SK-N-MC (cell line): ENCODE measurements at regions not wholly inside any gene's neighbourhood (a gene's known extent, or its start where the extent isn't known, plus 50 kb on each side); places are given as distances from the start of the nearest gene placed in this dataset.

Source experiments
- EZH2 ChIP-seq: fragments of 200-600 bp; sonication (generic); IDR thresholded peaks from one replicate; pipeline ENCODE4 v1.6.1; 2017; ENCODE audit warnings: antibody characterized with exemption
- POLR2AphosphoS5 ChIP-seq: IDR thresholded peaks from 2 replicates; pipeline ENCODE4 v1.6.1; 2012; ENCODE audit warnings: mild to moderate bottlenecking, low read depth, low read length, borderline replicate concordance

DNA sequence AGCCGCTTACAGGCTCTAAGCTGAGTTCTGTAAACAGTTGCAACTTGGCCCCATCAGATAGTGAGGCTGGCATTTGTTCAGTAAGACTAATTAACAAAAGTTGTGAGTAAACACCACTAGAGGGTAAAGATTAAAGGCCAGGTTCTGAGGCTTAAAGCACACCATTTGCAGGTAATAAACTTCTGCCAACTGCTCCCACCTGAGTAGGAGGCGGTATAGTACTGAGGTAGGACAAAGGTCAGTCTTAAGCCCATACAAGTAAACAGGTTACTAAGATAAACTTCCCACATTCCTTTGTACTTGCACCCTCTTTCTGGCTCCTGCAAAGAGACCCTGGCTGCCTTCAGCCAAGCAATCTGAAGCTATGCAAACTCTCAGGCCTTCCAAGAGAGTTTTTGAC lies 419.6 kb downstream of the DNAH5 start:
- TF ChIP-seq POLR2AphosphoS5 (no peak), EZH2 (no peak)
